ENCODE measurements at regions not wholly inside any gene's neighbourhood (a gene's known extent, or its start where the extent isn't known, plus 50 kb on each side); places are given as distances from the start of the nearest gene placed in this dataset.
"Not testable (repeated sequence)": the region's sequence is repeated elsewhere in the genome, so short reads cannot be mapped to it uniquely, and the experiment has no call there.

DNA sequence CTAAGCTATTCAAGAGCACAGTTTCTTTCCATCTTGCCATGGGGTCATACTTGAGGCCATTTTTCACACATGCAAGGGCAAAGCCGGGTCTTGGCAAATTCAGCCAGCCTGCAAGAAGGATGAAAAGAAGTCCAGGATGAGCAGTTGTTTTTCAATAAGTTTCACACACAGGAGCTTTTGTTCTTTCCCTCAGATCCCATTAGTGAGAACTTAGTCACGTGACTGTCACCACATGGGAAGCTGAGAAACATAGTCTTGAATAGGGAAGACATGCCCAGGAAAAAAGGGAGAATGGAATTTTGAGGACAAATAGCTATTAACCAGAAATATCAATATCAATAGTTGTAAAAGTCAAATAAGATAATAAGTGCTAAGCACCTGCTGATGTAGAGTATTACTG is 137.7 kb downstream of the AHR start:
- no peak for DNase-seq (ENCODE audit: low read depth, low spot score)
- ChIA-PET CTCF (interaction anchor here (1.3 kb wide), 1 partner anchor 135 kb away, joined by 4 read pairs; no protein-coding TSS in a partner anchor), POLR2A (interaction anchor here (0.6 kb wide), 1 partner anchor 12 kb away, joined by 3 read pairs; no protein-coding TSS in a partner anchor)
- no peak for TF ChIP-seq CTCF (IDR thresholded peaks at IDR 0.05; ENCODE audit: low read depth, low read length)
- H3K4me3 ChIP-seq (ENCODE audit: low read depth, low read length), result no peak overlapping the region
- H3K27ac ChIP-seq (ENCODE audit: low read depth, low read length), result no peak overlapping the region
- no peaks in the 10 kb centered on the region for H3K27me3 ChIP-seq (ENCODE audit: control insufficient read depth, insufficient read depth, low read length)
- no peaks in the 10 kb centered on the region for H3K9me3 ChIP-seq (ENCODE audit: control insufficient read depth, insufficient read depth, low read length)

DNA sequence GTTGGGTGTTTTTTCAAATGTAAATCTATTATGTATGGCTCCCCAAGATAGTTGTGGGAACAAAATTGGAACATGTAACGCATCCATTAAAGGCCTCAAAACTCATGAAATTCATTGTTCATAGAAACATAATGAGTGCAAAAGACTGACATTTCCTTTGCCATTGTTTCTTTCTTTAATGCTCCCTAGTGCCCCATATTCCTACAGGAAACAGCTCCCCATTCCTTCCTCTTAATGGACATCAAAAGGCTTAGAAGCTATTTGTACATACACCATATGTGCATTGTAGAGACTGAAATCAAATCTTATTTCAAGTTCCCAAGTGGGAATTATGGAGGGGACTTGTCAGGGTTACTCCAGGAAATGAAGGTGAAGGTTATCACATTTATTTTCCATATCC is 139.1 kb downstream of the AHR start:
- no peaks in the 10 kb centered on the region for H3K9me3 ChIP-seq (ENCODE audit: control insufficient read depth, insufficient read depth, low read length)
- H3K27ac ChIP-seq (ENCODE audit: low read depth, low read length), result no peak overlapping the region
- no peak for TF ChIP-seq CTCF (IDR thresholded peaks at IDR 0.05; ENCODE audit: low read depth, low read length)
- H3K4me3 ChIP-seq (ENCODE audit: low read depth, low read length), result no peak overlapping the region
- ChIA-PET CTCF (no interaction called here), POLR2A (no interaction called here)
- no peaks in the 10 kb centered on the region for H3K27me3 ChIP-seq (ENCODE audit: control insufficient read depth, insufficient read depth, low read length)
- DNase-seq (ENCODE audit: low read depth, low spot score), result no peak

DNA sequence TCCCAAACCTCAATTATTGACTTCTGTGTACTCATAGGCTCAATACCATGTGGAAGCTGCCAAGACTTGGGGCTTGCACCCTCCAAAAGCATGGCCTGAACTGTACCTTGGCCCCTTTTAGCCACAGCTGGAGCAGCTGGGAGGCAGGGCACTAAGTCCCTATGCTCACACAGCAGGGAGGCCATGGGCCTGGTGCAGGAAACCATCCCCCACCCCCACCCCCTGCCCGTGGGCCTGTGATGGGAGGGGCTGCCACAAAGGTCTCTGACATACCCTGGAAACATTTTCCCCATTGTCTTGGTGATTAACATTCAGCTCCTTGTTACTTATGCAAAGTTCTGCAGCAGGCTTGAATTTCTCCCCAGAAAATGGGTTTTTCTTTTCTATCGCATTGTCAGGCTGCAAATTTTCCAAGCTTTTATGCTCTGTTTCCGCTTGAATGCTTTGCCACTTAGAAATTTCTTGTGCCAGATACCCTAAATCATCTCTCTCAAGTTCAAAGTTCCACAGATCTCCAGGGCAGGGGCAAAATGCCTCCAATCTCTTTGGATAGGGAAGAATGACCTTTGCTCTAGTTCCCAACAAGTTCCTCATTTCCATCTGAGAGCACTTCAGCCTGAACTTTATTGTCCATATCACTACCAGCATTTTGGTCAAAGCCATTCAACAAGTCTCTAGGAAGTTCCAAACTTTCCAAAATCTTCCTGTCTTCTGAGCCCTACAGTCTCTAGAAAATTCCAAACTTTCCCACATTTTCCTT is 141.8 kb downstream of the AHR start:
- H3K4me3 ChIP-seq (ENCODE audit: low read depth, low read length); H3K9me3 ChIP-seq (ENCODE audit: control insufficient read depth, insufficient read depth, low read length); H3K27me3 ChIP-seq (ENCODE audit: control insufficient read depth, insufficient read depth, low read length); CTCF ChIA-PET; H3K27ac ChIP-seq (ENCODE audit: low read depth, low read length); POLR2A ChIA-PET; DNase-seq (ENCODE audit: low read depth, low spot score): not testable (repeated sequence)

DNA sequence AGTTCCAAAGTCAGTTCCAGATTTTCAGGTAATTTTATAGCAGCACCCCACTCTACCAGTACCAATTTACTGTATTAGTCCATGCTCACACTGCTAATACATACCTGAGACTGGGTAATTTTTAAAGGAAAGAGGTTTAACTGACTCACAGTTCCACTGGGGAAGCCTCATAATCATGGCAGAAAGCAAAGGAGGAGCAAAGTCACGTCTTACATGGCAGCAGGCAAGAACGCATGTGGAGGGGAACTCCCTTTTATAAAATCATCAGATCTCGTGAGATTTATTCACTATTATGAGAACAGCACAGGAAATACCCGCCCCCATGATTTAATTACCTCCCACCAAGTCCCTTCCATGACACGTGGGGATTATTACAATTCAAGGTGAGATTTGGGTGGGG is 142.4 kb downstream of the AHR start:
- no peak for DNase-seq (ENCODE audit: low read depth, low spot score)
- ChIA-PET POLR2A (no interaction called here), CTCF (no interaction called here)
- Histone ChIP-seq H3K27ac (ENCODE audit: low read depth, low read length) (no peak overlapping the region), H3K4me3 (ENCODE audit: low read depth, low read length) (no peak overlapping the region), H3K9me3 (ENCODE audit: control insufficient read depth, insufficient read depth, low read length) (no peaks in the 10 kb centered on the region), H3K27me3 (ENCODE audit: control insufficient read depth, insufficient read depth, low read length) (no peaks in the 10 kb centered on the region)
- no peak for TF ChIP-seq CTCF (IDR thresholded peaks at IDR 0.05; ENCODE audit: low read depth, low read length)

GRCh38 chr7:17441557-17441956 is 143.1 kb downstream of the AHR start:
- H3K4me3 ChIP-seq (ENCODE audit: low read depth, low read length), result no peak overlapping the region
- no peak overlapping the region for H3K27ac ChIP-seq (ENCODE audit: low read depth, low read length)
- TF ChIP-seq CTCF (IDR thresholded peaks at IDR 0.05; ENCODE audit: low read depth, low read length), result no peak
- H3K9me3 ChIP-seq (ENCODE audit: control insufficient read depth, insufficient read depth, low read length), result peaks cover 3% of the 10 kb centered on the region; the same call in 1 of the 2 replicates
- no peak for DNase-seq (ENCODE audit: low read depth, low spot score)
- POLR2A ChIA-PET, result no interaction called here
- H3K27me3 ChIP-seq (ENCODE audit: control insufficient read depth, insufficient read depth, low read length), result no peaks in the 10 kb centered on the region
- CTCF ChIA-PET, result interaction anchor here (0.6 to 0.7 kb wide), 2 partner anchors 23 to 38 kb away, joined by 5 read pairs; no protein-coding TSS in a partner anchor
